Activated CD4-positive, CD25-positive, alpha-beta regulatory T cell (primary cell): ENCODE measurements at regions not wholly inside any gene's neighbourhood (a gene's known extent, or its start where the extent isn't known, plus 50 kb on each side); places are given as distances from the start of the nearest gene placed in this dataset.
"Not testable (repeated sequence)": the region's sequence is repeated elsewhere in the genome, so short reads cannot be mapped to it uniquely, and the experiment has no call there.

Experiments
- DNase-seq, 4 experiments: peaks; one replicate each; lab custom pipeline; 2025; lab: John Stamatoyannopoulos, UW

GRCh38 chr2:133976659-133977058 is 277.2 kb upstream of the MGAT5 start:
- no peak for DNase-seq

DNA sequence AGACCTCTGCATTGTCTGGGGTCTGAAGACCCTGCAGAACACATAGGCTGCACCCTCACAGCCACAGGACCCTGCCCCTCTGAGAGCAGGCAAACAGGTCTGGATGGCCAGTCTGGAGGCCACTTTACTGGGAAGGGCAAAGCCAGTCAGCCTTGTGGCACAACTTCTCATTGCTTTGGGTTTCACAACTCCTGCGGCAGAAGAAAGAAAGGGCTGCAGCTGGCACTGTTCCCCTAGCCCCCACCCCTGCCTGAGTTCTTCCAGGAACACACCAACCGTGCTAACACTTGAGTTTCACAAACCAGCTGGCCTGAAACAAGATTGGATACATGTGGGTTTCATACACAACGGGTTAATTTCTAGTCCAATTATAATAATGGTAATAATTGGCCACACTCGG is 276.5 kb upstream of the MGAT5 start:
- no peak for DNase-seq

DNA sequence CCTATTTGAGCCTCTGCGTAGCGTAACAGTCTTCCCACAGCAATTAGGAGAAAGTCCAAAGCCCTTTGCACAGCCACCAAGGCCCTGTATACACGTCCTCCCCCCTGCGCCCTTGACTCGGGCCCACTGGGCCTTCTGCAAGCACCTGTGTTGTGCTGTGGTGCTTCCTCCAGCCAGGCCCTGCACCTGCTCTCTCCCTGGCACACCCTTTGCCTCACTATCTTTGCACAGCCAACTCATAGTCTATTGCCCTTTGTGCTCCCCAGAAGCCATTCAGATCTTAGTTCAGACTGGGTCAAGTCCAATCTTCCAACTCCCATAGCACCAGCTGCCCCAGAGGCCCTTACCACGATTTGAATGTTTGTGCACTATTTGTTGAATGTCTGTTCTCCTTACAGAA is 271.6 kb upstream of the MGAT5 start:
- no peak for DNase-seq

- DNase-seq: no peak
These were observed 268.3 kb upstream of the MGAT5 start for GRCh38 chr2:133985563-133985962.

DNA sequence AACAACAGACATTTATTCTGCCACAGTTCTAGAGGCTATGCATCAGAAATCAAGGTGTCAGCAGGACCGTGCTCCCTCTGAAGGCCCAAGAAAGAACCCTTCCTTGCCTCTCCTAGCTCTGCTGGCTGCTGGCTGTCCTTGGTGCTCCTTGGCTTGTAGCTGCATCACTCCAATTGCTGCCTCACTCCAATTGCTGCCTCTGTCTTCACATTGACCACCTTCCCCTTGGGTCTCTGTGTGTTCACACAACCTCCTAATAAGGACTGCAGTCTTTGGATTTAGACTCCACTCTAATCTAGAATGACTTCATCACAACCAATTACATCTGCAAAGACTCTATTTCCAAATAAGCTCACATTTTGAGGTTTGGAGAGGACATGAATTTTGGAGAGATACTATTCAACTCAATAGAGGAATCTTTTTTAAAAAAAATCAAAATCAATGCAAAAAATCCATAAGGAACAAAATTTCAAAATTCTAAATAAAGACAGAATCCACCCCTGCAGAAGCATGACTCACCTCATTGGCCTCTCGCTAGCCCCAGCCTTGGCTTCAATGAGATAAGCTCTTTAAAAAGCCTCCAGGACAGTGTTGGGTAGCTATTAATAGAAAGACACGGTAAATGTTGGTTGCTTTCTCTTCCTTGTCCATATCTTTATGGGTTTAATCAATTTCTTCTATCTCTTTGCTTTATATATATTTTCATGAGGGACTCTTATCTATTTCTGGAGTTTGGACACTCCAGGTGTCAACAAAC is 267.6 kb upstream of the MGAT5 start:
- DNase-seq: no peak

GRCh38 chr2:133986881-133987795 is 266.7 kb upstream of the MGAT5 start:
- no peak for DNase-seq

DNA sequence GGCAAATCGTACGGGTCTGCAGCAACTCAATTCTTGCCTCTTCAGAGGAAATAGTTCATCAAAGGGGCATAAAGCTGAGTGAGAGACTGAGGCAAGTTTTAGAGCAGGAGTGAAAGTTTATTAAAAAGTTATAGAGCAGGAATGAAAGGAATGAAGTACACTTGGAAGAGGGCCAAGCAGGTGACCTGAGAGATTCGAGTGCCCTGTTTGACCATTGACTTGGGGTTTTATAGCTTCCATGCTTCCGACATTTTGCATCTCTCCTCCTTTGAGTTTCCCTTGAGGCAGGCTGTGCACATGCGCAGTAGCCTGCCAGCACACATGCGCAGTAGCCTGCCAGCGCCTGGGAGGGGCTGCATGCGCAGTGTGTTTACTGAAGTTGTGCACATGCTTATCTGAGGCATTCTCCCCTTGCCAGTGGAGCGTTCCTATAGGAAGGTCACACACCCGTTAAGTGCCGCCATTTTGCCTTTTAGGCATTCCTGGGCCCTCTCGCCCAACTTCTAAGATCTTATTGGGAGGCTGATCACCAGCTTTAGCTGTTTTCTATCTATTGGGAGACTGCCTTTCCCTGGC is 265.5 kb upstream of the MGAT5 start:
- DNase-seq: no peak

DNA sequence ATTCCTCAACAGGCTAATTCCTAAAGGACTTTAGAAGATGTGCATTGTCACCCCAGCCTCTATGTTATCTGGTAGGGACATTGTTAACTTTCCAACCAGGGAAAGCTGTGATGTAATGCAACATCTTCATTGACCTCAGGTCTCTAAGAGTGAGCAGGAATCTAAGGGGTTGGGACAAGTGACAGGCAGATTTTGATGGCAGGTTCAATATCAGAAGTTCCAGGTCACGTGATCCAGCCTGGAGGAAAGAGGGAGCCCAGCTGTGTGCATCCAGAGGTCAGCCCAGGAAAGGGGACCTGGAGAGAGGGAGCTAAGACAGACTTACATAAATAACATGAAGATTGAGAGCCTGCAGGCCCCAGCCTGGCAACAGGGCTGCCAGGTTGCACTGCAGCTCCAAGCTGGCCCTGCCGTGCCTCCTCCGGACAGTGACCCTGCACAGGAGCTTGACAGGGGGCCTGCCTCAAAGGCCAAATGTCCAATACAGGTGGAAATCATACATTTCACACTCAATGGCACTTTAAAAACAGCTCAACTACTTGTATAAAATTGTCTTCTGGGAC is 262.2 kb upstream of the MGAT5 start:
- no peak for DNase-seq

GRCh38 chr2:133992454-133992853 is 261.4 kb upstream of the MGAT5 start:
- DNase-seq: no peak

GRCh38 chr2:133993160-133993559 is 260.7 kb upstream of the MGAT5 start:
- no peak for DNase-seq

DNA sequence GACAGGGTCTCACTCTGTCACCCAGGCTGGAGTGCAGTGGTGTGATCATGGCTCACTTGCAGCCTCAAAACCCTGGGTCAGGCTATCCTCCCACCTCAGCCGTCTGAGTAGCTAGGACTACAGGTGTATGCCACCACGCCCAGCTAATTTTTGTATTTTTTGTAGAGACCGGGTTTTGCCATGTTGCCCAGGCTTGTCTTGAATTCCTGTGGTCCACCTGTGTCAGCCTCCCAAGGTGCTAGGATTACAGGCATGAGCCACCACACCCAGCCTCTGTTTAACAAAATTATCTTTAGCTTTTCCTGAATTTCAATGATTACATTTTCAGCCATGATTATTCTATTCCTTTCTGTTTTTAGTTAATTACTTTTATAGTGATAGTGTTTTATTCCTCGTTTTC is 255.1 kb upstream of the MGAT5 start:
- DNase-seq: not testable (repeated sequence)

- no peak for DNase-seq
These were observed 251.5 kb upstream of the MGAT5 start for GRCh38 chr2:134002391-134002790.

DNA sequence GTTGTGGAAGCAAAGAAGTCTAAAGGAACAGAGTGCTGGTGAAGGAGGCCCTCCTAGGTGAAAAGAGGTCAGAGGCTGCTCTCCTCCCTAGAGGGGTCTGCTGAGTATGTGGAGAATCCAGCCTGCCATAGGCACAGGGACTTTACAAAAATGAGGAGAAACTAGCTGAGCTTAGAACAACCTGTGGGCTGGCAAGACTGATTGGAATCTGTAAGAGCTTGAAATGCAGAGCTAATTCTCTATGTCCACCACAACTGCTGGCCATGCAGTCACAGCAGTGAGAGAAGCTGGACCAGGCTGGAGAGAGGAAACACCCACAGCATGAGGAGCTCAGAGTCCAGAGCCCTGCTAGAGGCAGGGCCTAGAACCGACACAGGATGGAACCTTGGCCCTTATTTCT is 251.0 kb upstream of the MGAT5 start:
- DNase-seq: no peak

DNA sequence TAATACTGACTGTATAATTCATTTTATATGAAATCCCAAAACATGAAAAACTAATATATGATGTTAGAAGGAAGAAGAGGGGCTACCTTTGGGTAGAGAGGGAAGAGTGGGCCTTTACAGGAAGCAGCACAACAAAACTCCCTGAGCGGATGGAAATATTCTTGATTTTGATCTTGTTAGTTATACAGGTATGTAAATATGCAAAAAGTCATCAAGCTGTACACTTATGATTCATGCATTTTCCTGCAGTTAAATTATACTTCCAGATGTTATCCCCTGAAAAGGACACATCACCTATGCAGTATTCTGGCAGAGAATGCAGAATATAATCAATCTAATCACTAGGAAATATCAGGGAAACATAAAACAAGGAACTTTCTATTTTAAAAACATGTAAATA is 249.4 kb upstream of the MGAT5 start:
- no peak for DNase-seq

DNA sequence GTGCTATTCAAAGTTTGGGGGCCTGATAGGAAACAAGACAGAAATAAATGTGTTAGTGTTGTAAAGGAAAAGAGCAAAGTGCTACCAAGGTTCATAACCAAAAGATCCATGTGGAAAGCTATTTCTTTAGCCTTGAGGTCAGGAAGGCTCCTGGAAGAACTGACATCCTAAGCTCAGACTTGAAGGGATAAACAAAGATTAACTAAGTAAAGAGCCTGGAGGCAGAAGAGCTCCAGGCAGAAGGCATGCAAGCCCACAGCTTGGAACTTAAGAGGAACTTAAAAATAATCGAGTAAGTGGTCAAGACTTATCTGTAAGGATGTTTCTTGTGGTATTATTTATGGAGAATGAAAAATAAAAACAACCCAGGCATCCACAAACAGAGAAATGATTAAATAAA is 245.0 kb upstream of the MGAT5 start:
- DNase-seq: no peak

GRCh38 chr2:134009440-134009839 is 244.4 kb upstream of the MGAT5 start:
- DNase-seq: no peak

DNA sequence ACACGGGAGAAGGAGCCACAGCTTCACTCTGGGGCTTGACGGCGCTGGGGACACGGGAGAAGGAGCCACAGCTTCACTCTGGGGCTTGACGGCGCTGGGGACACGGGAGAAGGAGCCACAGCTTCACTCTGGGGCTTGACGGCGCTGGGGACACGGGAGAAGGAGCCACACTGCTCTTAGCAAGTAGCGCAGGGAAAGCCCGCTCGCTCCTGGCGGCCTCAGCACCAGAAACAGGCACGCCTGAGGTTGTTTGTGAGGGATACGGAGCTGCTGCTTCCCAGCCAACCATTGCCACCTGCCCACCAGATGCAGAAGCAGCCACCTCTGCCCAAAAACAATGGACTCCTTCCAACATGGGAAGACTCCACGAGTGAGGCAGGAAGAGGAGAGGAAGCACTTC is 244.0 kb upstream of the MGAT5 start:
- not testable (repeated sequence) for DNase-seq

DNA sequence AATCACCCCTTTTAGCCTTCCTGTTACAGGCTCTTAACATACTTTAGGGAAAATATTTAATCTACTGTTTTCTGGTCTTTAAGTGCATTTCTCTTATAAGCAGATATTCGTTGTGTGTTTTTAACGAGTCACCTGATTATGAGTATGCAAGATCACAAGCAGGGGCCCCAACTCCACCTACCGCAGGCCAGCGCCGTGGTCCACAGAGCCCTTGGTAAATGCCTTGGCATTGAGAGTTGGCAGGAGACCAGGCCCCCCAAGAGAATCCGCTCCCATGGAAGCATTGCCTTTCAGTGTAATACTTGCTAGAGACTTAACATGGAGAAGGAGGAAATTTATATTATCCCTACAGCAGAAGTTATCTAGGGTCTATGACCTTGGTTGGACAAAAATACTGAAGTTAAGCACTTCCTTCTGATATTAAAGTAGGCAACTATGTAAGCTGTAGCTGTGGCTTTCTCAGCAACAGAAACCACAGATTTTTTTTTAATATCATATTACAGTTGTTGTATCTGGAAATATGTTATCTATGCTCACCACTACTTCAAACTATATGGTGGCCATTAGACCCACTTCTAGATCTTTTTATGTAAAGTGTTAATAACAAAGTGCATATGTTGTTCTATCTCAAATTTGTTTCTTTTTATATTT is 241.8 kb upstream of the MGAT5 start:
- no peak for DNase-seq

DNA sequence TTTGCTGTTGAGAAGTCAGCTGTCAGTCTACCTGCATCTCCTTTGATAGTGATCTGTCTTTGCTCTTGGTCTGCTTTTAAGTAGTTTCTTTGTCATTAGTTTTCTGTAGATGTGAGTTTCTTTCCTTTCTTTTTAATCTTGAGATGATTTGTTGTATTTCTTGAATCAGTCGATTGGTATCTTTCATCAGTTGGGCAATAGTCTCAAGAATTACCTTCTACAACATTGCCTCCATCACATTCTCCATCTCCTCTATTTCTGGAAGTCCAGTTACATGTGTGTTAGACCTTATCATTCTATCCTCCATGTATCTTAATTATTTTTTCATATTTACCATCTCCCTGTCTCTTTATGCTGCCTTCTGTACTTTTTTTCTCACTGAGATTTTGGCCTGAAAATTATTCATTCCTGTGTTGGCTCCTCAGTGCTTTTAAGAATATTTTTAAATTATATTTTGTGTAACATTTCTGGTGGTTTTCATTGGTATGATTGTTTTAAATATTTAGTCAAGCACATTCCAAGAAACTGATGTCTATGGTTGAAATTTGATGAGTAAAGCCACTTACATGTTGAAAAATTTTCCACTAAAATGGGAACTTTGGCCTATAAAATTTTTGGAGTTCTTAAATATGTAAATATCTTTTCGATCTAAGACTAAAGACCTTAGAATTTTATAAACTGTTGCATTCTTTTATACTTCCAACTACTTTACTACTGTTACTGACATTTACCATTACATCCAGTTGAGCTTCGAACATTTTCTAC is 239.5 kb upstream of the MGAT5 start:
- DNase-seq: no peak

- DNase-seq: no peak
These were observed 234.0 kb upstream of the MGAT5 start for GRCh38 chr2:134019871-134020270.

DNA sequence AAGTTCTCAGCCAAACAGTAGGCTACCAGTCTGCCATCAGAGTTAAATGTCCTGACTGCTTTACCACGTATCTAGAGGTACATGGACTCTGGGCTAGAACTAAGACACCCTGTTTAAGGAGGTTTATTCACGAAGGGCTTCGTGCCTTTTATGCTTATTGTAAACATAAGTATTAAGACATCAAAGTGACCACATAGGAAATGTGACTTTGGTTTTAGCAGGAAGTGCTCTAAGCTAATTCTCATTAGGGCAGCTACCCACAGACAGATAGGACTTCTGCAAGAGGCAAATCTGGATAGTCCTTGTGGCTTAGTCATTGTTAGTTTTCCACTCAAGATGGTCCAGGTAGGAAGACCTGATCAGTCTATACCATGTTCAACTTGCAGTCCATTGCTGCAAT is 233.3 kb upstream of the MGAT5 start:
- DNase-seq: no peak
